Endothelial cell of umbilical vein (primary cell): ENCODE measurements at regions not wholly inside any gene's neighbourhood (a gene's known extent, or its start where the extent isn't known, plus 50 kb on each side); places are given as distances from the start of the nearest gene placed in this dataset.

ENCODE experiments used
- BruUV-seq: library from RNA; stranded (reverse); fragments of 400-500 nt; replicated peaks from 2 replicates; lab custom pipeline; 2021; lab: Mats Ljungman, UMichigan
- CTCF ChIA-PET: fragments of 300-600, 350-600 bp; sonication (Branson Sonifier 250); formaldehyde crosslinking; loops from one replicate; lab custom pipeline; 2021; ENCODE audit warnings: antibody characterized with exemption, inconsistent platforms; lab: Charles Lee
- POLR2A ChIA-PET: fragments of 300-600, 350-600 bp; sonication (Branson Sonifier 250); formaldehyde crosslinking; loops from one replicate; lab custom pipeline; 2021; ENCODE audit warnings: antibody characterized with exemption, inconsistent platforms; lab: Charles Lee
- DNase-seq: peaks from one replicate; pipeline ENCODE4 v3.0.0-alpha.2; 2011; ENCODE audit warnings: low read depth, low spot score
- FAIRE-seq: peaks from 2 replicates; lab custom pipeline; 2011; peaks lifted over from hg19 to GRCh38; lab: Jason Lieb, UNC
- H2AFZ ChIP-seq: 2 replicates; pipeline ENCODE4 v1.6.0; 2012; ENCODE audit warnings: low read depth, low read length, control low read depth, inconsistent platforms
- H3K27ac ChIP-seq: 2 replicates; pipeline ENCODE4 v1.5.1; 2011; ENCODE audit warnings: low read depth, mild to moderate bottlenecking, control low read depth, low read length, moderate library complexity; ENCODE audit not compliant: insufficient read depth
- H3K27me3 ChIP-seq, 2 experiments: 2 replicates each; pipeline versions ENCODE4 v1.6.0 to v1.6.1; 2011; ENCODE audit warnings: low read length in 2 of 2, mixed read lengths in 1 of 2; ENCODE audit not compliant: control insufficient read depth in 2 of 2, insufficient read depth in 2 of 2
- H3K36me3 ChIP-seq, 2 experiments: 2 replicates in 1 of 2; 3 replicates in 1 of 2; pipeline ENCODE4 v1.5.1; 2011; ENCODE audit warnings: low read length in 2 of 2, mild to moderate bottlenecking in 1 of 2, moderate library complexity in 1 of 2; ENCODE audit not compliant: control insufficient read depth in 2 of 2, insufficient read depth in 2 of 2; ENCODE audit errors: extremely low read depth in 1 of 2
- H3K4me1 ChIP-seq: 3 replicates; pipeline ENCODE4 v1.5.1; 2011; ENCODE audit warnings: mild to moderate bottlenecking, low read length; ENCODE audit not compliant: control insufficient read depth, insufficient read depth; ENCODE audit errors: extremely low read depth
- H3K4me2 ChIP-seq: 2 replicates; pipeline ENCODE4 v1.6.1; 2011; ENCODE audit warnings: low read length, control low read depth, mixed read lengths; ENCODE audit not compliant: insufficient read depth
- H3K4me3 ChIP-seq, 3 experiments: fragments of 200-600 bp in 1 of 3; sonication (generic), shearing (Covaris generic) in 1 of 3; replicated peaks in 1 of 3; 2 replicates each; pipeline ENCODE4 v1.5.1; 2011 to 2016; ENCODE audit warnings: control low read depth in 3 of 3, low read length in 3 of 3, mild to moderate bottlenecking in 2 of 3, inconsistent platforms in 1 of 3, low read depth in 1 of 3, moderate library complexity in 1 of 3; ENCODE audit not compliant: insufficient read depth in 1 of 3
- H3K79me2 ChIP-seq: 2 replicates; pipeline ENCODE4 v1.6.0; 2012; ENCODE audit warnings: low read length, inconsistent platforms; ENCODE audit not compliant: control insufficient read depth, insufficient read depth
- H3K9ac ChIP-seq: replicated peaks from 2 replicates; pipeline ENCODE3; 2011; ENCODE audit warnings: low read length, control low read depth; ENCODE audit not compliant: insufficient read depth; ENCODE audit errors: extremely low read depth
- H3K9me1 ChIP-seq: replicated peaks from 3 replicates; pipeline ENCODE4 v1.6.0; 2011; ENCODE audit warnings: mild to moderate bottlenecking, low read length; ENCODE audit not compliant: control insufficient read depth, insufficient read depth; ENCODE audit errors: extremely low read depth
- H3K9me3 ChIP-seq: replicated peaks from 2 replicates; pipeline ENCODE4 v1.5.1; 2012; ENCODE audit warnings: low read length, inconsistent platforms; ENCODE audit not compliant: control insufficient read depth, insufficient read depth
- H4K20me1 ChIP-seq: replicated peaks from 2 replicates; pipeline ENCODE3; 2011; ENCODE audit warnings: mild to moderate bottlenecking, low read length; ENCODE audit not compliant: control insufficient read depth, insufficient read depth; ENCODE audit errors: extremely low read depth
- EZH2 ChIP-seq: IDR thresholded peaks from 2 replicates; pipeline ENCODE4 v1.6.1; 2012; ENCODE audit warnings: borderline replicate concordance, low read depth, mild to moderate bottlenecking, moderate library complexity, low read length, inconsistent platforms; ENCODE audit not compliant: severe bottlenecking
- FOS ChIP-seq: IDR thresholded peaks from 2 replicates; pipeline ENCODE4 v1.6.1; 2011; ENCODE audit warnings: mild to moderate bottlenecking, low read length, moderate library complexity, borderline replicate concordance; ENCODE audit not compliant: insufficient read depth
- GATA2 ChIP-seq: IDR thresholded peaks from 2 replicates; pipeline ENCODE4 v1.7.0; 2011; ENCODE audit warnings: low read depth, mild to moderate bottlenecking, moderate library complexity, mixed read lengths, low read length; ENCODE audit not compliant: insufficient read length, insufficient read depth
- JUN ChIP-seq: IDR thresholded peaks from 2 replicates; pipeline ENCODE4 v1.6.1; 2011; ENCODE audit warnings: borderline replicate concordance, low read depth; ENCODE audit not compliant: insufficient read length, insufficient read depth
- MYC ChIP-seq: IDR thresholded peaks from one replicate; pipeline ENCODE4 v1.6.1; 2011; ENCODE audit warnings: mild to moderate bottlenecking, low read depth, low read length
- POLR2A ChIP-seq: IDR thresholded peaks from 2 replicates; pipeline ENCODE4 v1.6.1; 2012; ENCODE audit warnings: low read depth, mild to moderate bottlenecking, control low read depth, low read length
- POLR2AphosphoS5 ChIP-seq: IDR thresholded peaks from 2 replicates; pipeline ENCODE4 v1.6.1; 2012; ENCODE audit warnings: low read depth, mild to moderate bottlenecking, control low read depth, low read length, moderate library complexity; ENCODE audit not compliant: insufficient read depth
- dilution Hi-C: fragments of 300-500 bp; cut with MboI; formaldehyde crosslinking; loops from one replicate; pipeline ENCODE4 v1.15.0; 2019; ENCODE audit warnings: low sequenced_read_pairs; ENCODE audit not compliant: extremely low pct_ligation_motif_present
- intact Hi-C: fragments of 100-400 bp; cut with micrococcal nuclease; formaldehyde crosslinking; loops from one replicate; pipeline ENCODE4 v1.10.0; 2022
- TF ChIP-seq, protein P1 (sequence below), 2 donors: IDR thresholded peaks; 1 replicate in 1 of 2; 2 replicates in 1 of 2; pipeline ENCODE4 v1.5.1; 2011; ENCODE audit warnings: low read length in 2 of 2, mild to moderate bottlenecking in 2 of 2, moderate library complexity in 2 of 2, control low read depth in 1 of 2, inconsistent platforms in 1 of 2, low read depth in 1 of 2; ENCODE audit not compliant: insufficient read depth in 1 of 2; ENCODE audit errors: extremely low read depth in 1 of 2
- TF ChIP-seq, protein P2 (sequence below): IDR thresholded peaks from 2 replicates; pipeline ENCODE4 v1.6.1; 2011; ENCODE audit not compliant: insufficient read depth, insufficient read length

DNA sequence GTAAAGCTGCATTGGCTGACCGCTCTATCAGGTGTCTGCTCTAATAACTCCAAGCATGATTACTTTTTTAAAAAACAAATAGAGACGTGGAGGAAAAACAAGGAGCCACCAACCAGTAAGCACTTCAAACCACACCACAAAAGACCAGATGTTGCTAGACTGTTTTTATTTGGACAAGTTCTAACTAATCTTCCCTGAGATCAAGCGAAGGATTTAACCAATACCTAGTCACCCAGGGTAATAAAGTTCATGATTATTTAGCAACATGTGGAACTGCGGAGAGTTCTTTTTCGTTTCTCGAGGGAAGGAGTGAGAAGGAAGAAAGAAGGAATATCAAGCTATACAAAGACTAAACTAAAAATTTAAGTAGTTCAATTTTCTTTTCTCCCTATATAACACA lies 288.1 kb downstream of the DUSP6 start:
- H3K27ac ChIP-seq: no peak overlapping the region
- ChIA-PET POLR2A (no interaction called here), CTCF (interaction anchor here (0.7 to 1.4 kb wide), 3 partner anchors 16 to 282 kb away, joined by 3 to 5 read pairs (median 4); no protein-coding TSS in a partner anchor)
- dilution Hi-C loops (no loop called here), intact Hi-C loops (no loop called here)
- H3K4me2 ChIP-seq: no peak overlapping the region
- H3K27me3 ChIP-seq: no peaks in the 10 kb centered on the region
- H3K79me2 ChIP-seq: no peaks in the 10 kb centered on the region
- FAIRE-seq (no peak), DNase-seq (no peak)
- H4K20me1 ChIP-seq: no peaks in the 10 kb centered on the region
- H3K9ac ChIP-seq: no peak overlapping the region
- no peak overlapping the region for H3K4me3 ChIP-seq
- no peak for TF ChIP-seq MYC
- TF ChIP-seq, protein P1, sequence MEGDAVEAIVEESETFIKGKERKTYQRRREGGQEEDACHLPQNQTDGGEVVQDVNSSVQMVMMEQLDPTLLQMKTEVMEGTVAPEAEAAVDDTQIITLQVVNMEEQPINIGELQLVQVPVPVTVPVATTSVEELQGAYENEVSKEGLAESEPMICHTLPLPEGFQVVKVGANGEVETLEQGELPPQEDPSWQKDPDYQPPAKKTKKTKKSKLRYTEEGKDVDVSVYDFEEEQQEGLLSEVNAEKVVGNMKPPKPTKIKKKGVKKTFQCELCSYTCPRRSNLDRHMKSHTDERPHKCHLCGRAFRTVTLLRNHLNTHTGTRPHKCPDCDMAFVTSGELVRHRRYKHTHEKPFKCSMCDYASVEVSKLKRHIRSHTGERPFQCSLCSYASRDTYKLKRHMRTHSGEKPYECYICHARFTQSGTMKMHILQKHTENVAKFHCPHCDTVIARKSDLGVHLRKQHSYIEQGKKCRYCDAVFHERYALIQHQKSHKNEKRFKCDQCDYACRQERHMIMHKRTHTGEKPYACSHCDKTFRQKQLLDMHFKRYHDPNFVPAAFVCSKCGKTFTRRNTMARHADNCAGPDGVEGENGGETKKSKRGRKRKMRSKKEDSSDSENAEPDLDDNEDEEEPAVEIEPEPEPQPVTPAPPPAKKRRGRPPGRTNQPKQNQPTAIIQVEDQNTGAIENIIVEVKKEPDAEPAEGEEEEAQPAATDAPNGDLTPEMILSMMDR (IDR thresholded peaks at IDR 0.05; ENCODE audit: extremely low read depth in 1 of 2, insufficient read depth in 1 of 2, low read depth in 1 of 2, low read length in 2 of 2): no peak
- no peak for TF ChIP-seq EZH2
- TF ChIP-seq POLR2AphosphoS5: no peak
- no peak for TF ChIP-seq GATA2
- no peak for TF ChIP-seq POLR2A
- TF ChIP-seq, protein P2, sequence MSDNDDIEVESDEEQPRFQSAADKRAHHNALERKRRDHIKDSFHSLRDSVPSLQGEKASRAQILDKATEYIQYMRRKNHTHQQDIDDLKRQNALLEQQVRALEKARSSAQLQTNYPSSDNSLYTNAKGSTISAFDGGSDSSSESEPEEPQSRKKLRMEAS: no peak
- TF ChIP-seq JUN: no peak
- TF ChIP-seq FOS: no peak
- H3K36me3 ChIP-seq: no peaks in the 10 kb centered on the region
- no peaks in the 10 kb centered on the region for H3K9me1 ChIP-seq
- no TSS peak for BruUV-seq
- no peak overlapping the region for H2AFZ ChIP-seq
- H3K9me3 ChIP-seq: no peaks in the 10 kb centered on the region
- H3K4me1 ChIP-seq: no peaks in the 10 kb centered on the region
